ENCODE measurements at regions not wholly inside any gene's neighbourhood (a gene's known extent, or its start where the extent isn't known, plus 50 kb on each side); places are given as distances from the start of the nearest gene placed in this dataset.

- no peak for DNase-seq (ENCODE audit: low read depth in 2 of 2)
These were observed 297.9 kb downstream of the TLE1 start for GRCh38 chr9:81391457-81391825.

- no peak for DNase-seq (ENCODE audit: low read depth in 2 of 2)
These were observed 298.4 kb downstream of the TLE1 start for GRCh38 chr9:81390792-81391456.

GRCh38 chr9:81389569-81389993 is 299.8 kb downstream of the TLE1 start:
- peak; percentile 97 to 98 for DNase-seq (ENCODE audit: low read depth in 2 of 2)

- no peak for DNase-seq (ENCODE audit: low read depth in 2 of 2)
These were observed 300.5 kb downstream of the TLE1 start for GRCh38 chr9:81388831-81389230.

- no peak for DNase-seq (ENCODE audit: low read depth in 2 of 2)
These were observed 301.8 kb downstream of the TLE1 start for GRCh38 chr9:81387360-81388106.

GRCh38 chr9:81384911-81385310 is 304.4 kb downstream of the TLE1 start:
- no peak for DNase-seq (ENCODE audit: low read depth in 2 of 2)

- no peak for DNase-seq (ENCODE audit: low read depth in 2 of 2)
These were observed 307.1 kb downstream of the TLE1 start for GRCh38 chr9:81382281-81382680.

- DNase-seq (ENCODE audit: low read depth in 2 of 2): no peak
These were observed 307.7 kb downstream of the TLE1 start for GRCh38 chr9:81381694-81382093.

- no peak for DNase-seq (ENCODE audit: low read depth in 2 of 2)
These were observed 308.6 kb downstream of the TLE1 start for GRCh38 chr9:81380504-81381359.

- DNase-seq (ENCODE audit: low read depth in 2 of 2): peak in 1 of 2 experiments; percentile 38
These were observed 309.7 kb downstream of the TLE1 start for GRCh38 chr9:81379655-81380054.

GRCh38 chr9:81377921-81378320 is 311.4 kb downstream of the TLE1 start:
- no peak for DNase-seq (ENCODE audit: low read depth in 2 of 2)

GRCh38 chr9:81377320-81377719 is 312.0 kb downstream of the TLE1 start:
- no peak for DNase-seq (ENCODE audit: low read depth in 2 of 2)

- DNase-seq (ENCODE audit: low read depth in 2 of 2): no peak
These were observed 313.9 kb downstream of the TLE1 start for GRCh38 chr9:81375187-81376100.

GRCh38 chr9:81374459-81375186 is 314.7 kb downstream of the TLE1 start:
- DNase-seq (ENCODE audit: low read depth in 2 of 2): no peak

GRCh38 chr9:81373294-81373693 is 316.1 kb downstream of the TLE1 start:
- no peak for DNase-seq (ENCODE audit: low read depth in 2 of 2)

- no peak for DNase-seq (ENCODE audit: low read depth in 2 of 2)
These were observed 316.6 kb downstream of the TLE1 start for GRCh38 chr9:81372628-81373191.

- DNase-seq (ENCODE audit: low read depth in 2 of 2): no peak
These were observed 317.5 kb downstream of the TLE1 start for GRCh38 chr9:81371824-81372223.

GRCh38 chr9:81370650-81371049 is 318.7 kb downstream of the TLE1 start:
- no peak for DNase-seq (ENCODE audit: low read depth in 2 of 2)

- DNase-seq (ENCODE audit: low read depth in 2 of 2): no peak
These were observed 319.3 kb downstream of the TLE1 start for GRCh38 chr9:81370096-81370495.

GRCh38 chr9:81369121-81369520 is 320.2 kb downstream of the TLE1 start:
- DNase-seq (ENCODE audit: low read depth in 2 of 2): no peak
